HG03025 (cell line): ENCODE measurements at regions not wholly inside any gene's neighbourhood (a gene's known extent, or its start where the extent isn't known, plus 50 kb on each side); places are given as distances from the start of the nearest gene placed in this dataset.

Experiments
- ATAC-seq: cut with Tn5 transposase; IDR thresholded peaks from one replicate; pipeline ENCODE4 v1.9.1; 2021; ENCODE audit warnings: mild to moderate bottlenecking, moderate library complexity; ENCODE audit not compliant: unreplicated experiment, low FRiP score

DNA sequence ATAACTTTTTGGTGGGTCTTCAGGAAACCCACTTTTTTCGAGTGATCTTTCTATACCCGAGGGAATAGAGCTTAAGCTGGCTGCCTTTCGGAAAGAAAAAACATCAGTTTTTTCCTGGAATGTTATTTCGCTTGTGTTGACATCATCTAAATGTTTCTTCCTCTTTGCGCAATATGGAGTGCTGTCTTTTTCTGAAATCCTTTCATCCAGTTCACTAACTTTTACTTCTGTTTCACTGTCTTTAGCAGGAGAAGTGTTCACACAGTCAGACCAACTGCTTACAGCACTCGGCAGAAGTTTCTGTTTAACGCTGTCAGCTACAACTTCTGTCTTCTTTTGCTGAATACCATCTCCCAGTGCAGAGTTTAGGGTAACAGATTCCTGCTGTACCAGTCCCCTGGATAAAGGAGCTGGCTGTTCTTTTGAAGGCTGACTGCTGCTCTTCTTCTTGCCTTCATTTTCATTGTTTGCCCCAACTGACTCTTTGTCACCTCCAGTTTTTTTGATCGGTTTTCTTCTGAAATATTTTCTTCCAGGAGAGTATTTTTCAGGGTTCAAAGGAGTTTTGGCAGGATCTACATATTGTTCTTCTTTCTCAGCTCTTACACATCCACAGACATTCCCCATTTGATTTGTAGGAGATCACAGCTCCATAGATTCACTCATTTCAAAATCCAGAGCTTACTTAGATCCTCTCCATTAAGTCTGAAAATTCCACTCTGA is 50.0 kb upstream of the DST start:
- ATAC-seq: no peak
